Erythroblast (primary cell): ENCODE measurements at regions not wholly inside any gene's neighbourhood (a gene's known extent, or its start where the extent isn't known, plus 50 kb on each side); places are given as distances from the start of the nearest gene placed in this dataset.

Experiments
- GATA1 ChIP-seq: IDR thresholded peaks from 2 replicates; pipeline ENCODE4 v1.6.1; 2011; ENCODE audit warnings: low read depth, mild to moderate bottlenecking, control low read depth, low read length, moderate library complexity
- POLR2A ChIP-seq: IDR thresholded peaks from 2 replicates; pipeline ENCODE4 v1.6.1; 2011; ENCODE audit warnings: mild to moderate bottlenecking, low read length

GRCh38 chr11:70007796-70008195, 70.3 kb upstream of the ANO1 start:
- TF ChIP-seq POLR2A (no peak), GATA1 (no peak)
